ENCODE measurements at regions not wholly inside any gene's neighbourhood (a gene's known extent, or its start where the extent isn't known, plus 50 kb on each side); places are given as distances from the start of the nearest gene placed in this dataset.

- no peaks in the 10 kb centered on the region for H3K36me3 ChIP-seq (ENCODE audit: low read length)
- no peak overlapping the region for H3K9ac ChIP-seq (ENCODE audit: low read length)
- no peaks in the 10 kb centered on the region for H3F3A ChIP-seq (ENCODE audit: insufficient read depth)
- H3K4me3 ChIP-seq (ENCODE audit: insufficient read depth, low read length, poor library complexity, severe bottlenecking): no peak overlapping the region
- H4K20me1 ChIP-seq (ENCODE audit: low read depth, low read length): no peaks in the 10 kb centered on the region
- H3K9me3 ChIP-seq (ENCODE audit: insufficient read depth, low read length): no peaks in the 10 kb centered on the region
- H3K9me2 ChIP-seq (replicated peaks; ENCODE audit: insufficient read depth, low read length): 0 out of 2 replicates have a peak, but pooled peaks cover 4% of the 10 kb centered on the region
- H3K4me2 ChIP-seq (ENCODE audit: low read depth, low read length, poor library complexity, severe bottlenecking): no peak overlapping the region
- H3K27me3 ChIP-seq (ENCODE audit: low read length): no peaks in the 10 kb centered on the region
- no peak overlapping the region for H2AFZ ChIP-seq (ENCODE audit: low read depth, low read length, severe bottlenecking)
- TF ChIP-seq EZH2phosphoT487 (conservative IDR thresholded peaks at IDR 0.05; ENCODE audit: low read length): no peak
- TF ChIP-seq CTCF (IDR thresholded peaks at IDR 0.05; ENCODE audit: insufficient read depth, low read length, poor library complexity, severe bottlenecking): no peak
- H3K79me2 ChIP-seq (ENCODE audit: insufficient read depth, low read length): no peaks in the 10 kb centered on the region
- H3K27ac ChIP-seq (ENCODE audit: low read depth, low read length): no peak overlapping the region
Measured at GRCh38 chr20:22465622-22466446, 118.5 kb downstream of the FOXA2 start.

DNA sequence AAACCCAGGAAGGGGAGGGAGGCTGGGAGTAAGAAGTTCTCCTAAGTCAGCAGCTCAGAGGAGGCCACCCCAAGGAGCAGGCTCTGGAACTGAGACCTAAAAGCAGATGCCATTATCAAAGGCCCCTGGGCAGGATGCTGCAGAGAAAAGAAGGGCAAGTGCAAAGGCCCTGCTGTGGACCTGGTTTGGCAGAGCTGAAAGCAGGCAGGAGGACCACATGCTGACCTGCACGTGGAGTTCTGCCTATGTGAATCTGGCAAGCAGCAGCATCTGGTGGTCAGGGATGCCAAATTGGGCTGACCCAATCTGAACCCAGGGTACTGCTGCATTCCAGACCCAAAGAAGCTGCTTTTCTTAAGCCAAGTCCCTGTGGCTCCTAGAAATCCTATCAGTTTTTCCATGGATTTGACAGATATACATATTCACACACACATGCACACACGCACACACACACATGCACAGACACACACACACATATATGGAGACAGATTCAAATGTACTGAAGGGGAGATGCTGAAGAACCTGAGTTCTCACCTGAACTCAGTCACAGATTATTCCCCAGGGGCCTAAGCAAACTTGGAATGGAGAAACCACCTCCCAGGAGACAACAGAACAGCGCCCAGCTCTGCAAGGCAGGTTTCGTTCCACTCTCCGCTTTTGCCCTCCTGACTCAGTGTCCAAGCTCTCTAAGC is 119.9 kb downstream of the FOXA2 start:
- H3K27me3 ChIP-seq (ENCODE audit: low read length): no peaks in the 10 kb centered on the region
- no peak overlapping the region for H3K4me2 ChIP-seq (ENCODE audit: low read depth, low read length, poor library complexity, severe bottlenecking)
- H3K9me2 ChIP-seq (replicated peaks; ENCODE audit: insufficient read depth, low read length): 0 out of 2 replicates have a peak, but pooled peaks cover 4% of the 10 kb centered on the region
- H3F3A ChIP-seq (ENCODE audit: insufficient read depth): no peaks in the 10 kb centered on the region
- no peaks in the 10 kb centered on the region for H4K20me1 ChIP-seq (ENCODE audit: low read depth, low read length)
- H3K36me3 ChIP-seq (ENCODE audit: low read length): no peaks in the 10 kb centered on the region
- H3K9ac ChIP-seq (ENCODE audit: low read length): no peak overlapping the region
- TF ChIP-seq EZH2phosphoT487 (conservative IDR thresholded peaks at IDR 0.05; ENCODE audit: low read length) (no peak), CTCF (IDR thresholded peaks at IDR 0.05; ENCODE audit: insufficient read depth, low read length, poor library complexity, severe bottlenecking) (no peak)
- H3K79me2 ChIP-seq (ENCODE audit: insufficient read depth, low read length): no peaks in the 10 kb centered on the region
- H3K9me3 ChIP-seq (ENCODE audit: insufficient read depth, low read length): no peaks in the 10 kb centered on the region
- H3K27ac ChIP-seq (ENCODE audit: low read depth, low read length): no peak overlapping the region
- H3K4me3 ChIP-seq (ENCODE audit: insufficient read depth, low read length, poor library complexity, severe bottlenecking): no peak overlapping the region
- no peak overlapping the region for H2AFZ ChIP-seq (ENCODE audit: low read depth, low read length, severe bottlenecking)

GRCh38 chr20:22462975-22463914 is 121.1 kb downstream of the FOXA2 start:
- Histone ChIP-seq H2AFZ (ENCODE audit: low read depth, low read length, severe bottlenecking) (no peak overlapping the region), H4K20me1 (ENCODE audit: low read depth, low read length) (no peaks in the 10 kb centered on the region), H3K27me3 (ENCODE audit: low read length) (no peaks in the 10 kb centered on the region), H3K9me2 (replicated peaks; ENCODE audit: insufficient read depth, low read length) (0 out of 2 replicates have a peak, but pooled peaks cover 4% of the 10 kb centered on the region), H3K27ac (ENCODE audit: low read depth, low read length) (no peak overlapping the region), H3K9me3 (ENCODE audit: insufficient read depth, low read length) (no peaks in the 10 kb centered on the region), H3K9ac (ENCODE audit: low read length) (no peak overlapping the region), H3K4me3 (ENCODE audit: insufficient read depth, low read length, poor library complexity, severe bottlenecking) (no peak overlapping the region), H3K36me3 (ENCODE audit: low read length) (no peaks in the 10 kb centered on the region), H3F3A (ENCODE audit: insufficient read depth) (no peaks in the 10 kb centered on the region), H3K79me2 (ENCODE audit: insufficient read depth, low read length) (no peaks in the 10 kb centered on the region), H3K4me2 (ENCODE audit: low read depth, low read length, poor library complexity, severe bottlenecking) (no peak overlapping the region)
- TF ChIP-seq EZH2phosphoT487 (conservative IDR thresholded peaks at IDR 0.05; ENCODE audit: low read length): no peak
- TF ChIP-seq CTCF (IDR thresholded peaks at IDR 0.05; ENCODE audit: insufficient read depth, low read length, poor library complexity, severe bottlenecking): no peak
